C4-2B (cell line): ENCODE measurements at regions not wholly inside any gene's neighbourhood (a gene's known extent, or its start where the extent isn't known, plus 50 kb on each side); places are given as distances from the start of the nearest gene placed in this dataset.

Source experiments
- CTCF ChIP-seq: fragments of 450-650 bp; conservative IDR thresholded peaks from 2 replicates; pipeline ENCODE4 v1.5.1; 2017; ENCODE audit warnings: mild to moderate bottlenecking
- ZFX ChIP-seq: fragments of 450-650 bp; IDR thresholded peaks from 2 replicates; pipeline ENCODE4 v1.6.1; 2017

- TF ChIP-seq CTCF (no peak), ZFX (no peak)
These were observed 64.5 kb upstream of the PRPS1 start for GRCh38 chrX:107563824-107564223.
